ENCODE measurements at regions not wholly inside any gene's neighbourhood (a gene's known extent, or its start where the extent isn't known, plus 50 kb on each side); places are given as distances from the start of the nearest gene placed in this dataset.
"Not testable (repeated sequence)": the region's sequence is repeated elsewhere in the genome, so short reads cannot be mapped to it uniquely, and the experiment has no call there.

DNA sequence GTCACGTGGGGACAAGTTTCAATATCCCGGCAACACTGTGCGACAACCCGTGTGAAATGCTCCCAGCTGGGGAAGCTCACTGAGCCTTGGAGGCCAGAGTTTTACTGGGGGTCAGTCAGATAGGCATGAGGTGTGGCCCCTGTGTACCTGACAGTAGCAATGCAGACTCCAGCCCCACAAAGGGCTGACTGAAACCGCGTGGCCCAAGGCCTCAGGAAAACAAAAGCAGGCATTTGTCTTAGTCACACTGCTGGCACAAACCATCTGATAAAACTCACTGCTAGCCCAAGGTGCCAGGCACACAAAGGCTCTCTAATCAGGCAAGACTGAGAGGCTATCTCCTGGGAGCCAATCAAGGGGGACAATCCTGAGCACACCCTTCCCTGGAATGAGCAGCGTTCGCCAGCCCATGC lies 786.6 kb upstream of the RAB6C start:
- ChIA-PET POLR2A (no interaction called here), CTCF (no interaction called here)
- Histone ChIP-seq H3K4me3 (ENCODE audit: low read depth, low read length) (no peak overlapping the region), H3K27ac (ENCODE audit: low read depth, low read length) (no peak overlapping the region), H3K27me3 (ENCODE audit: control insufficient read depth, insufficient read depth, low read length) (no peaks in the 10 kb centered on the region), H3K9me3 (ENCODE audit: control insufficient read depth, insufficient read depth, low read length) (peaks cover 10% of the 10 kb centered on the region)
- DNase-seq (ENCODE audit: low read depth, low spot score) = no peak
- TF ChIP-seq, protein P1, sequence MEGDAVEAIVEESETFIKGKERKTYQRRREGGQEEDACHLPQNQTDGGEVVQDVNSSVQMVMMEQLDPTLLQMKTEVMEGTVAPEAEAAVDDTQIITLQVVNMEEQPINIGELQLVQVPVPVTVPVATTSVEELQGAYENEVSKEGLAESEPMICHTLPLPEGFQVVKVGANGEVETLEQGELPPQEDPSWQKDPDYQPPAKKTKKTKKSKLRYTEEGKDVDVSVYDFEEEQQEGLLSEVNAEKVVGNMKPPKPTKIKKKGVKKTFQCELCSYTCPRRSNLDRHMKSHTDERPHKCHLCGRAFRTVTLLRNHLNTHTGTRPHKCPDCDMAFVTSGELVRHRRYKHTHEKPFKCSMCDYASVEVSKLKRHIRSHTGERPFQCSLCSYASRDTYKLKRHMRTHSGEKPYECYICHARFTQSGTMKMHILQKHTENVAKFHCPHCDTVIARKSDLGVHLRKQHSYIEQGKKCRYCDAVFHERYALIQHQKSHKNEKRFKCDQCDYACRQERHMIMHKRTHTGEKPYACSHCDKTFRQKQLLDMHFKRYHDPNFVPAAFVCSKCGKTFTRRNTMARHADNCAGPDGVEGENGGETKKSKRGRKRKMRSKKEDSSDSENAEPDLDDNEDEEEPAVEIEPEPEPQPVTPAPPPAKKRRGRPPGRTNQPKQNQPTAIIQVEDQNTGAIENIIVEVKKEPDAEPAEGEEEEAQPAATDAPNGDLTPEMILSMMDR (IDR thresholded peaks at IDR 0.05; ENCODE audit: low read depth, low read length) = no peak

DNA sequence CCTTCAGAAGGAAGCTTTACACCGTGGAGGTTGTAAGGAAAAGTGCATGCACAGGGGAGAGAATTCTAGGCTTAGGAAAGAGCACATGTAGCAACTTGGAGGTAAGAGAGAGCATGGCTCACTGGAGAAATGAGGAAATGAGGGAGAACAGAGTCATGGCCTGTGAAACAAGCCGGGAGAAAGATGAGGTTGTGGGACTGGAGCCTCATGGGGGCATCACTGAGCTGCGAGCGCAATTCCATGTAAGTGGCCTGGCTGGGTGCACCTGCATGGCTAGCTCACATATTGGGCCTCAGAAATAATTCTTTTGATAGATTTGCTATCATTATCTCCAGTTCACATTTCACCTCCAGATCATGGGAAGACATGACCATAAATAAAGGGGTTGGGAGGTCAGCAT lies 785.5 kb upstream of the RAB6C start:
- no peak overlapping the region for H3K27ac ChIP-seq (ENCODE audit: low read depth, low read length)
- POLR2A ChIA-PET = no interaction called here
- CTCF ChIA-PET = no interaction called here
- H3K27me3 ChIP-seq (ENCODE audit: control insufficient read depth, insufficient read depth, low read length) = no peaks in the 10 kb centered on the region
- TF ChIP-seq, protein P1 (IDR thresholded peaks at IDR 0.05; ENCODE audit: low read depth, low read length) = no peak
- H3K4me3 ChIP-seq (ENCODE audit: low read depth, low read length) = no peak overlapping the region
- peaks cover 4% of the 10 kb centered on the region for H3K9me3 ChIP-seq (ENCODE audit: control insufficient read depth, insufficient read depth, low read length)
- DNase-seq (ENCODE audit: low read depth, low spot score) = no peak

DNA sequence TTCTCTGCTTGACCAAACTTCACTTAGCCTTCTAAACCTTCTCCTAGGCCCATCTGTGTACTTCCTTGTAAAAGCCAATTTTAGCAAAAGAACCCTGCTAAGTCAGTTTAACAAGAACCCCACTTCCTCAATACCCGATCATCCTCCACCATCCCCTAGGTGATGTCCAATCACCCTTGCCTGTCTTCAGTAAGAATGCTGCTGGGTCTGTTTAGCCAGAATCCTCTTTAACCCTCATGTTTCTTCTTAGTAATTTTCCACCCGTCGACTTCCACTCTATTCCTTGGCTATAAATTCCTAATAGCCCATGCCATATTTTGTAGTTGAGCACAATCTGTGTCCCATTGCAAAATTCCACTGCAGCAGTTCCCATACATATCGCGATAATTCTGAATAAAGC lies 780.0 kb upstream of the RAB6C start:
- TF ChIP-seq, protein P1 (IDR thresholded peaks at IDR 0.05; ENCODE audit: low read depth, low read length) = no peak
- POLR2A ChIA-PET = no interaction called here

DNA sequence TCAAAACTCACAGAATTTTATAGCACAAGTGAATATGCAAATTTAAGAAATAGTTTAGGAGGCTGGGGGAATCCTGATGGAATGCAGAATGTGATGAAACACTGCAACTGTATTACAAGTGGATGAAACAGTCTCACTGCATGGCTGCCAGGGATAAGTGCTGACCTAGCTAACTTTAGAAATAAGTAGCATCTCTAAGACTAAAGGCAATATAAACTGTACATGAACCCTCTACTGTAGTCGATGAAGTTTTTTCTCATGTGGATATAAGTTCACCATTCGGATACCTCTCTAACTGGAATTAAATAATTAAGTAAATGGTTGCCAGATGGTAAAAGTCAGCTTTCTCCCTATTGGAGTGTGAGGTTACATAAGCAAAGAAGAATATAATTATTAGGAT lies 777.8 kb upstream of the RAB6C start:
- CTCF ChIA-PET = no interaction called here
- DNase-seq (ENCODE audit: low read depth, low spot score) = no peak
- POLR2A ChIA-PET = no interaction called here
- TF ChIP-seq, protein P1 (IDR thresholded peaks at IDR 0.05; ENCODE audit: low read depth, low read length) = no peak
- H3K27ac ChIP-seq (ENCODE audit: low read depth, low read length) = no peak overlapping the region
- H3K9me3 ChIP-seq (ENCODE audit: control insufficient read depth, insufficient read depth, low read length) = peaks cover 4% of the 10 kb centered on the region; the same call in 1 of the 2 replicates
- no peak overlapping the region for H3K4me3 ChIP-seq (ENCODE audit: low read depth, low read length)
- no peaks in the 10 kb centered on the region for H3K27me3 ChIP-seq (ENCODE audit: control insufficient read depth, insufficient read depth, low read length)

More for the DNA sequence above, 780.0 kb upstream of the RAB6C start:
- CTCF ChIA-PET = no interaction called here
- DNase-seq (ENCODE audit: low read depth, low spot score) = no peak
- Histone ChIP-seq H3K9me3 (ENCODE audit: control insufficient read depth, insufficient read depth, low read length) (no peaks in the 10 kb centered on the region; the same call in 1 of the 2 replicates), H3K4me3 (ENCODE audit: low read depth, low read length) (no peak overlapping the region), H3K27me3 (ENCODE audit: control insufficient read depth, insufficient read depth, low read length) (no peaks in the 10 kb centered on the region), H3K27ac (ENCODE audit: low read depth, low read length) (no peak overlapping the region)

DNA sequence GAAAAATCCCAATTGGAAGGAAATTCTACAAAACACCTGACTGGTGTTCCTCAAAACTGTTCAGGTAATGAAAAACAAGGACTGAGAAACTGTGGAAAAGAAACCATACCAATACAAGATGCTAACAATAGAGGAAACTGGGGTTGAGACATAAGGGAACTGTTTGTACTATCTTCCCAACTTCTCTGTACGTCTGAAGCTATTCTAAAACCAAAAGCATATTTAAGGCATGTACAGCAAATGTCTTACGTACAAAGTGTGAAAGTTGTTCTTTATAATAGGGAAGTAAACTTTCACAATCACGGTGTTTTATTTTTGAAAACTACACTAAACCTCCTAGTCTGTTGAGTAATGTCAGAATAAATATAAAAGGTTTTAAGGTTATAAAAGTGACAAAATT lies 776.1 kb upstream of the RAB6C start:
- no peak for DNase-seq (ENCODE audit: low read depth, low spot score)
- TF ChIP-seq, protein P1 (IDR thresholded peaks at IDR 0.05; ENCODE audit: low read depth, low read length) = no peak
- ChIA-PET CTCF (no interaction called here), POLR2A (no interaction called here)
- H3K9me3 ChIP-seq (ENCODE audit: control insufficient read depth, insufficient read depth, low read length) = peaks cover 5% of the 10 kb centered on the region; the same call in 1 of the 2 replicates
- H3K4me3 ChIP-seq (ENCODE audit: low read depth, low read length) = no peak overlapping the region
- H3K27me3 ChIP-seq (ENCODE audit: control insufficient read depth, insufficient read depth, low read length) = no peaks in the 10 kb centered on the region
- H3K27ac ChIP-seq (ENCODE audit: low read depth, low read length) = no peak overlapping the region

DNA sequence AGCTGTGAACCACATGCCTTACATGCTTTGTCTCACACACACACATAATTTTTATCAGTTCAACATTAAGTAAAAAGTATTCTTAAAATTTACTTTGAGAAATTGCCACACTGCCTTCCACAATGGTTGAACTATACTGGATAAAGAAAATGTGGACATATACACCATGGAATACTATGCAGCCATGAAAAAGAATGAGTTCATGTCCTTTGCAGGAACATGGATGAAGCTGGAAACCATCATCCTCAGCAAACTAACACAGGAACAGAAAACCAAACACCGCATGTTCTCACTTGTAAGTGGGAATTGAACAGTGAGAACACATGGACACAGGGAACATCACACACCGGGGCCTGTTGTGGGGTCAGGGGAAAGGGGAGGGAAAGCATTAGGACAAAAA lies 774.9 kb upstream of the RAB6C start:
- POLR2A ChIA-PET = interaction anchor here (0.7 kb wide), 1 partner anchor 370 kb away, joined by 3 read pairs; no protein-coding TSS in a partner anchor
- CTCF ChIA-PET; H3K27ac ChIP-seq (ENCODE audit: low read depth, low read length); DNase-seq (ENCODE audit: low read depth, low spot score); H3K4me3 ChIP-seq (ENCODE audit: low read depth, low read length); H3K27me3 ChIP-seq (ENCODE audit: control insufficient read depth, insufficient read depth, low read length); H3K9me3 ChIP-seq (ENCODE audit: control insufficient read depth, insufficient read depth, low read length): not testable (repeated sequence)

Measured in AG04450 (cell line).